SK-N-SH (cell line): ENCODE measurements at regions not wholly inside any gene's neighbourhood (a gene's known extent, or its start where the extent isn't known, plus 50 kb on each side); places are given as distances from the start of the nearest gene placed in this dataset.

Experiments
- CTCF ChIA-PET: fragments of 300-600, 350-600 bp; formaldehyde crosslinking; extraction: SDS; loops from one replicate; lab custom pipeline; 2021; lab: Yijun Ruan, JAX
- POLR2A ChIA-PET: fragments of 350-600 bp; sonication (Branson Sonifier 250); formaldehyde crosslinking; extraction: SDS; loops from one replicate; lab custom pipeline; 2020; ENCODE audit warnings: antibody characterized with exemption, inconsistent platforms; lab: Yijun Ruan, JAX
- DNase-seq: peaks from one replicate; pipeline ENCODE4 v3.0.0; 2012
- H2AFZ ChIP-seq: fragments of 200-600 bp; sonication (generic); 2 replicates; pipeline ENCODE4 v1.8.1; 2016; ENCODE audit warnings: antibody characterized with exemption, mild to moderate bottlenecking, low read depth
- H3F3A ChIP-seq: fragments of 200-600 bp; sonication (generic); replicated peaks from 2 replicates; pipeline ENCODE3; 2016; ENCODE audit warnings: antibody characterized with exemption, mild to moderate bottlenecking; ENCODE audit not compliant: insufficient read depth
- H3K27ac ChIP-seq, 2 experiments: fragments of 200-500 bp in 1 of 2; fragments of 200-600 bp in 1 of 2; sonication (Bioruptor generic) in 1 of 2; sonication (generic), shearing (Covaris generic) in 1 of 2; 2 replicates each; pipeline versions ENCODE4 v1.5.1 to v1.6.1; 2014 to 2016; ENCODE audit warnings: low read depth in 2 of 2, inconsistent platforms in 1 of 2, low read length in 1 of 2, mild to moderate bottlenecking in 1 of 2, mixed read lengths in 1 of 2
- H3K27me3 ChIP-seq: fragments of 200-600 bp; sonication (generic), shearing (Covaris generic); 2 replicates; pipeline ENCODE4 v1.6.1; 2016; ENCODE audit warnings: mixed run types; ENCODE audit not compliant: insufficient read depth
- H3K36me3 ChIP-seq, 2 experiments: fragments of 200-500 bp in 1 of 2; fragments of 200-600 bp in 1 of 2; sonication (Bioruptor generic) in 1 of 2; sonication (generic) in 1 of 2; replicated peaks in 1 of 2; 2 replicates each; pipeline versions ENCODE3 to v1.5.1; 2014 to 2016; ENCODE audit warnings: low read length in 1 of 2, mild to moderate bottlenecking in 1 of 2; ENCODE audit not compliant: insufficient read depth in 2 of 2, control insufficient read depth in 1 of 2
- H3K4me1 ChIP-seq, 2 experiments: fragments of 200-500 bp in 1 of 2; fragments of 200-600 bp in 1 of 2; sonication (Bioruptor generic) in 1 of 2; sonication (generic), shearing (Covaris generic) in 1 of 2; 2 replicates each; pipeline versions ENCODE4 v1.5.1 to v1.6.1; 2014 to 2016; ENCODE audit warnings: low read depth in 1 of 2, low read length in 1 of 2, mixed run types in 1 of 2; ENCODE audit not compliant: insufficient read depth in 2 of 2, control insufficient read depth in 1 of 2
- H3K4me2 ChIP-seq: fragments of 200-600 bp; sonication (generic), shearing (Covaris generic); 2 replicates; pipeline ENCODE4 v1.6.1; 2017; ENCODE audit warnings: mixed run types
- H3K4me3 ChIP-seq, 2 experiments: fragments of 200-500 bp in 1 of 2; fragments of 200-600 bp in 1 of 2; sonication (Bioruptor generic) in 1 of 2; sonication (generic), shearing (Covaris generic) in 1 of 2; 2 replicates each; pipeline versions ENCODE4 v1.5.1 to v1.8.1; 2014 to 2016; ENCODE audit warnings: low read depth in 2 of 2, inconsistent platforms in 1 of 2, low read length in 1 of 2, mild to moderate bottlenecking in 1 of 2, mixed read lengths in 1 of 2, moderate library complexity in 1 of 2
- H3K79me2 ChIP-seq: fragments of 200-600 bp; sonication (generic); 2 replicates; pipeline ENCODE4 v1.8.1; 2017; ENCODE audit warnings: mild to moderate bottlenecking; ENCODE audit not compliant: insufficient read depth
- H3K9ac ChIP-seq: fragments of 200-600 bp; sonication (generic); 2 replicates; pipeline ENCODE4 v1.6.1; 2017; ENCODE audit warnings: mixed run types
- H3K9me2 ChIP-seq: fragments of 200-600 bp; sonication (generic); 2 replicates; pipeline ENCODE4 v1.6.1; 2017; ENCODE audit warnings: mixed run types
- H3K9me3 ChIP-seq: fragments of 200-600 bp; sonication (generic); 2 replicates; pipeline ENCODE4 v1.6.1; 2017; ENCODE audit warnings: mixed run types, mild to moderate bottlenecking, moderate library complexity
- H4K20me1 ChIP-seq: fragments of 200-600 bp; sonication (generic); 2 replicates; pipeline ENCODE4 v1.6.1; 2017; ENCODE audit warnings: mild to moderate bottlenecking, mixed run types; ENCODE audit not compliant: insufficient read depth
- CHD2 ChIP-seq: fragments of 150-350 bp; IDR thresholded peaks from 2 replicates; pipeline ENCODE4 v1.6.1; 2018; ENCODE audit warnings: low read length; ENCODE audit not compliant: partially characterized antibody
- CTCF ChIP-seq: fragments of 200-600 bp; sonication (generic); IDR thresholded peaks from 2 replicates; pipeline ENCODE4 v1.6.1; 2017; ENCODE audit warnings: antibody characterized with exemption, mild to moderate bottlenecking, moderate library complexity
- ELF1 ChIP-seq: IDR thresholded peaks from 2 replicates; pipeline ENCODE4 v1.4.0; 2012
- EP300 ChIP-seq, 2 experiments: IDR thresholded peaks; 2 replicates each; pipeline versions ENCODE4 v1.4.0 to v1.6.1; 2012; ENCODE audit warnings: borderline replicate concordance in 1 of 2, low read depth in 1 of 2, low read length in 1 of 2
- FOSL2 ChIP-seq: IDR thresholded peaks from 2 replicates; pipeline ENCODE4 v1.4.0; 2012; ENCODE audit warnings: low read depth, mild to moderate bottlenecking, moderate library complexity, borderline replicate concordance
- JUND ChIP-seq: IDR thresholded peaks from 2 replicates; pipeline ENCODE4 v1.4.0; 2012
- NRF1 ChIP-seq: IDR thresholded peaks from 2 replicates; pipeline ENCODE4 v1.6.1; 2012; ENCODE audit warnings: low read depth, mild to moderate bottlenecking, low read length
- PBX3 ChIP-seq: IDR thresholded peaks from 2 replicates; pipeline ENCODE4; 2012
- REST ChIP-seq: IDR thresholded peaks from 2 replicates; pipeline ENCODE4 v1.6.1; 2012; ENCODE audit warnings: mild to moderate bottlenecking, low read depth, low read length, moderate library complexity
- RFX5 ChIP-seq: IDR thresholded peaks from 2 replicates; pipeline ENCODE4 v1.6.1; 2012; ENCODE audit warnings: mild to moderate bottlenecking, improper control_type of control experiment, low read length
- ZBTB33 ChIP-seq: IDR thresholded peaks from 2 replicates; pipeline ENCODE4 v1.4.0; 2012; ENCODE audit warnings: low read depth, borderline replicate concordance
- WGBS: methylation state at CpG from one replicate; pipeline ENCODE4 v1.1.6; 2017; ENCODE audit warnings: low lambda C conversion rate; 5-methylcytosine and 5-hydroxymethylcytosine counted together

- no peaks in the 10 kb centered on the region for H4K20me1 ChIP-seq
- peaks cover 0 to 15% of the 10 kb centered on the region in 2 experiments; a peak in 3 of 4 replicates for H3K4me1 ChIP-seq
- ChIA-PET CTCF (interaction anchor here (1.4 kb wide), 1 partner anchor 398 kb away, joined by 4 read pairs; no protein-coding TSS in a partner anchor), POLR2A (no interaction called here)
- peaks cover 8% of the 10 kb centered on the region for H3F3A ChIP-seq
- H3K27me3 ChIP-seq, result no peaks in the 10 kb centered on the region
- H3K36me3 ChIP-seq, result no peaks in the 10 kb centered on the region
- H3K9me3 ChIP-seq, result no peaks in the 10 kb centered on the region
- 89% methylated on average over 3 of the region's 3 CpGs for WGBS
- TF ChIP-seq FOSL2 (no peak), EP300 (IDR thresholded peaks at IDR 0.05; ENCODE audit: borderline replicate concordance in 1 of 2, low read depth in 1 of 2, low read length in 1 of 2) (no peak), JUND (no peak), PBX3 (no peak), NRF1 (no peak), RFX5 (no peak), CTCF (no peak), REST (no peak), ELF1 (no peak), ZBTB33 (no peak), CHD2 (no peak)
- H3K27ac ChIP-seq, result no peak overlapping the region
- H3K9me2 ChIP-seq, result no peaks in the 10 kb centered on the region
- no peak overlapping the region for H3K9ac ChIP-seq
- no peak overlapping the region for H3K4me2 ChIP-seq
- H2AFZ ChIP-seq, result no peak overlapping the region
- no peaks in the 10 kb centered on the region for H3K79me2 ChIP-seq
- no peak overlapping the region for H3K4me3 ChIP-seq
- no peak for DNase-seq
Measured at GRCh38 chr2:182584462-182584861, 131.6 kb upstream of the DNAJC10 start.
